Loucy (cell line): ENCODE measurements at regions not wholly inside any gene's neighbourhood (a gene's known extent, or its start where the extent isn't known, plus 50 kb on each side); places are given as distances from the start of the nearest gene placed in this dataset.

Source experiments
- H2AFZ ChIP-seq: fragments of 200-600 bp; sonication (generic); 2 replicates; pipeline ENCODE4 v1.6.0; 2016; ENCODE audit warnings: antibody characterized with exemption, mild to moderate bottlenecking, low read length, moderate library complexity
- H3F3A ChIP-seq: fragments of 200-600 bp; 2 replicates; pipeline ENCODE4 v1.6.0; 2016; ENCODE audit warnings: antibody characterized with exemption, low read depth, mild to moderate bottlenecking
- H3K27me3 ChIP-seq: fragments of 200-600 bp; sonication (generic); 2 replicates; pipeline ENCODE4 v1.6.1; 2014; ENCODE audit warnings: low read length, mild to moderate bottlenecking; ENCODE audit not compliant: insufficient read depth, poor library complexity, severe bottlenecking
- H3K36me3 ChIP-seq: fragments of 200-600 bp; sonication (generic); 2 replicates; pipeline ENCODE4 v1.6.1; 2016; ENCODE audit warnings: low read length; ENCODE audit not compliant: insufficient read depth
- H3K4me1 ChIP-seq: fragments of 200-600 bp; sonication (generic); 2 replicates; pipeline ENCODE4 v1.5.1; 2014; ENCODE audit warnings: low read length, mild to moderate bottlenecking; ENCODE audit not compliant: insufficient read depth, poor library complexity, severe bottlenecking
- H3K4me2 ChIP-seq: fragments of 200-600 bp; sonication (generic); 2 replicates; pipeline ENCODE4 v1.6.0; 2014; ENCODE audit warnings: antibody characterized with exemption, low read length, low read depth, mild to moderate bottlenecking; ENCODE audit not compliant: poor library complexity, severe bottlenecking
- H3K4me3 ChIP-seq: fragments of 200-600 bp; sonication (generic); 2 replicates; pipeline ENCODE4 v1.5.1; 2014; ENCODE audit warnings: low read length, mild to moderate bottlenecking, mixed read lengths; ENCODE audit not compliant: poor library complexity, severe bottlenecking
- H3K79me2 ChIP-seq: fragments of 200-600 bp; sonication (generic); 2 replicates; pipeline ENCODE4 v1.6.1; 2014; ENCODE audit warnings: low read length; ENCODE audit not compliant: insufficient read depth
- H3K9ac ChIP-seq: fragments of 200-600 bp; sonication (generic); 2 replicates; pipeline ENCODE4 v1.6.0; 2014; ENCODE audit warnings: mild to moderate bottlenecking, low read depth, low read length, moderate library complexity; ENCODE audit not compliant: poor library complexity, severe bottlenecking
- H3K9me2 ChIP-seq: fragments of 200-600 bp; sonication (generic); replicated peaks from 2 replicates; pipeline ENCODE4 v1.6.1; 2016; ENCODE audit warnings: low read depth, low read length, mixed read lengths
- H3K9me3 ChIP-seq: fragments of 200-600 bp; sonication (generic); 2 replicates; pipeline ENCODE4 v1.6.1; 2014; ENCODE audit warnings: mild to moderate bottlenecking, antibody characterized with exemption, low read length, low read depth; ENCODE audit not compliant: insufficient read depth
- H4K20me1 ChIP-seq: fragments of 200-600 bp; sonication (generic); 2 replicates; pipeline ENCODE4 v1.6.0; 2014; ENCODE audit warnings: antibody characterized with exemption, low read length, mild to moderate bottlenecking; ENCODE audit not compliant: insufficient read depth, poor library complexity, severe bottlenecking
- EZH2phosphoT487 ChIP-seq: fragments of 200-600 bp; IDR thresholded peaks from 2 replicates; pipeline ENCODE4 v1.6.1; 2018; ENCODE audit warnings: antibody characterized with exemption, mild to moderate bottlenecking, moderate library complexity, borderline replicate concordance
- TF ChIP-seq, protein P1 (sequence below): fragments of 200-600 bp; sonication (generic); conservative IDR thresholded peaks from 2 replicates; pipeline ENCODE4 v1.5.1; 2014; ENCODE audit warnings: mild to moderate bottlenecking, antibody characterized with exemption, low read length

GRCh38 chr7:42743077-42743858 lies 168.6 kb downstream of the C7orf25 start:
- Histone ChIP-seq H3F3A (no peaks in the 10 kb centered on the region), H3K9ac (no peak overlapping the region), H3K4me2 (no peak overlapping the region), H3K27me3 (no peaks in the 10 kb centered on the region), H3K4me1 (peaks cover 27% of the 10 kb centered on the region), H3K9me3 (no peaks in the 10 kb centered on the region), H3K36me3 (no peaks in the 10 kb centered on the region), H3K4me3 (no peak overlapping the region), H4K20me1 (no peaks in the 10 kb centered on the region), H3K79me2 (no peaks in the 10 kb centered on the region), H3K9me2 (no peaks in the 10 kb centered on the region), H2AFZ (0 out of 2 replicates have a peak overlapping the region, but pooled peaks have one; percentile 3)
- TF ChIP-seq, protein P1, sequence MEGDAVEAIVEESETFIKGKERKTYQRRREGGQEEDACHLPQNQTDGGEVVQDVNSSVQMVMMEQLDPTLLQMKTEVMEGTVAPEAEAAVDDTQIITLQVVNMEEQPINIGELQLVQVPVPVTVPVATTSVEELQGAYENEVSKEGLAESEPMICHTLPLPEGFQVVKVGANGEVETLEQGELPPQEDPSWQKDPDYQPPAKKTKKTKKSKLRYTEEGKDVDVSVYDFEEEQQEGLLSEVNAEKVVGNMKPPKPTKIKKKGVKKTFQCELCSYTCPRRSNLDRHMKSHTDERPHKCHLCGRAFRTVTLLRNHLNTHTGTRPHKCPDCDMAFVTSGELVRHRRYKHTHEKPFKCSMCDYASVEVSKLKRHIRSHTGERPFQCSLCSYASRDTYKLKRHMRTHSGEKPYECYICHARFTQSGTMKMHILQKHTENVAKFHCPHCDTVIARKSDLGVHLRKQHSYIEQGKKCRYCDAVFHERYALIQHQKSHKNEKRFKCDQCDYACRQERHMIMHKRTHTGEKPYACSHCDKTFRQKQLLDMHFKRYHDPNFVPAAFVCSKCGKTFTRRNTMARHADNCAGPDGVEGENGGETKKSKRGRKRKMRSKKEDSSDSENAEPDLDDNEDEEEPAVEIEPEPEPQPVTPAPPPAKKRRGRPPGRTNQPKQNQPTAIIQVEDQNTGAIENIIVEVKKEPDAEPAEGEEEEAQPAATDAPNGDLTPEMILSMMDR, result no peak
- TF ChIP-seq EZH2phosphoT487, result no peak

DNA sequence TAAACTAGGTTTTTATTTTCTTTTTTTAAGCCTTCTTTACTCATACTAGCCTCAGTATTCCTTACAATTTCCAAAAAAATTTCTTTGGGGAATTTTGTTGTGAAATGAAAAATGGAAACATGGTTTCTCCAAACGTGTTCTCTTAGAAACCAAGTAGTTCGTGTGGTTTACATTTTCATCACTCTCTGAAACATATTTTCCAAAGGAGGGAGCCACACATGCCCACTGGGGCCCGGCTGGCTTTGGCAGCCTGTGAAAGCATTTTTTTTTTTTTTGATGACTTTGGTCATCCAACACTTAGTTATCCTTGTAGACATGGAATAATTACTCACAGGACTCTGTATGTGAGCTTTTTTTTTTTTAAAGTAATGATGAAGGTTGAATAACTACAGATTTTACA lies 169.6 kb downstream of the C7orf25 start:
- no peaks in the 10 kb centered on the region for H3K9me2 ChIP-seq
- peaks cover 20% of the 10 kb centered on the region for H3K4me1 ChIP-seq
- H3K9ac ChIP-seq, result no peak overlapping the region
- H3K4me2 ChIP-seq, result no peak overlapping the region
- H3F3A ChIP-seq, result no peaks in the 10 kb centered on the region
- H2AFZ ChIP-seq, result no peak overlapping the region
- H3K79me2 ChIP-seq, result no peaks in the 10 kb centered on the region
- H3K36me3 ChIP-seq, result no peaks in the 10 kb centered on the region
- H4K20me1 ChIP-seq, result no peaks in the 10 kb centered on the region
- H3K9me3 ChIP-seq, result no peaks in the 10 kb centered on the region
- TF ChIP-seq EZH2phosphoT487, result no peak
- TF ChIP-seq, protein P1, result no peak
- no peak overlapping the region for H3K4me3 ChIP-seq
- H3K27me3 ChIP-seq, result no peaks in the 10 kb centered on the region

DNA sequence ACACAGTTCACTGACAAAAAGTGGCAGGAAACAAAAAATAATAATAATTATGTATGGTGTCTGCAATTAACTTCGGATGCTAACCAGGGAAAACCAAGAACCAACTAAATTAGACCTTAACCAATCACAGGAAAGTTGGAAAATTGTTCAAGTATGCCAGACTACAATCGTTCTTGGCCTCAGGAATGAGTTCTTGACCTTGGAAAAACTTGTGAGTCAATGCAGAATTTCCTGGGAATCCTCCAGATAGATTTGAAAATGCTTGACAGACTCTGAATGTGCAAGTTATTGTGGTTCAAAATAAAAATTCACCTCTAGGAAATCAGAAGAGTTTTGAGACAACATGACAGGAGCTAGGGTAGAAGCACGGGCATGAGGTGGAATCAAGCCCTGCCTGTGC lies 171.5 kb downstream of the C7orf25 start:
- Histone ChIP-seq H3K9me2 (no peaks in the 10 kb centered on the region), H3K4me2 (no peak overlapping the region), H3F3A (no peaks in the 10 kb centered on the region), H3K79me2 (no peaks in the 10 kb centered on the region), H3K9me3 (no peaks in the 10 kb centered on the region), H3K9ac (no peak overlapping the region), H3K4me3 (no peak overlapping the region), H3K4me1 (peaks cover under 1% of the 10 kb centered on the region), H2AFZ (no peak overlapping the region), H3K27me3 (no peaks in the 10 kb centered on the region), H3K36me3 (no peaks in the 10 kb centered on the region), H4K20me1 (no peaks in the 10 kb centered on the region)
- TF ChIP-seq EZH2phosphoT487, result no peak
- TF ChIP-seq, protein P1, result no peak
